Liver (tissue), 3 donors: ENCODE measurements at regions not wholly inside any gene's neighbourhood (a gene's known extent, or its start where the extent isn't known, plus 50 kb on each side); places are given as distances from the start of the nearest gene placed in this dataset.

Experiments used
- CTCF ChIP-seq: fragments of 150-350 bp; IDR thresholded peaks from 2 replicates; pipeline ENCODE4 v1.5.1; 2017; ENCODE audit warnings: improper control_type of control experiment, low read depth, low read length; ENCODE audit not compliant: missing input control
- TAF1 ChIP-seq: conservative IDR thresholded peaks from 2 replicates; pipeline ENCODE4 v1.6.1; 2016; ENCODE audit warnings: antibody characterized with exemption, mild to moderate bottlenecking
- ZBTB33 ChIP-seq: IDR thresholded peaks from 2 replicates; pipeline ENCODE4 v1.6.1; 2016; ENCODE audit warnings: antibody characterized with exemption
- donor health status: healthy.
- donor health status: healthy.

- TF ChIP-seq CTCF, result no peak
- no peak for TF ChIP-seq TAF1
- no peak for TF ChIP-seq ZBTB33
Observed at GRCh38 chr5:10832987-10833386, 72.0 kb upstream of the DAP start.
